Spleen (tissue), 7 donors: ENCODE measurements at regions not wholly inside any gene's neighbourhood (a gene's known extent, or its start where the extent isn't known, plus 50 kb on each side); places are given as distances from the start of the nearest gene placed in this dataset.

Source experiments
- POLR2A ChIP-seq, 3 donors: fragments of 450-650 bp; IDR thresholded peaks; one replicate each; pipeline ENCODE4 v1.5.1; 2017; ENCODE audit warnings: antibody characterized with exemption in 3 of 3, mild to moderate bottlenecking in 1 of 3
- TF ChIP-seq, protein P1 (sequence below), 11 experiments: fragments of 200-600 bp in 7 of 11; fragments of 450-650 bp in 4 of 11; sonication (generic) in 4 of 11; IDR thresholded peaks in 8 of 11; conservative IDR thresholded peaks in 3 of 11; 1 replicate in 7 of 11; 2 replicates in 4 of 11; pipeline versions ENCODE4 v1.4.0 to v1.8.0; 2016 to 2021; ENCODE audit warnings: antibody characterized with exemption in 11 of 11, inconsistent platforms in 4 of 11, mild to moderate bottlenecking in 1 of 11
- donor health status: DM: no; HTN: no; CAD: no; lungs with moderate emphysema.
- donor health status: DM: no; HTN: no; CAD: no.
- donor health status: DM: no; HTN: no; CAD: no.

DNA sequence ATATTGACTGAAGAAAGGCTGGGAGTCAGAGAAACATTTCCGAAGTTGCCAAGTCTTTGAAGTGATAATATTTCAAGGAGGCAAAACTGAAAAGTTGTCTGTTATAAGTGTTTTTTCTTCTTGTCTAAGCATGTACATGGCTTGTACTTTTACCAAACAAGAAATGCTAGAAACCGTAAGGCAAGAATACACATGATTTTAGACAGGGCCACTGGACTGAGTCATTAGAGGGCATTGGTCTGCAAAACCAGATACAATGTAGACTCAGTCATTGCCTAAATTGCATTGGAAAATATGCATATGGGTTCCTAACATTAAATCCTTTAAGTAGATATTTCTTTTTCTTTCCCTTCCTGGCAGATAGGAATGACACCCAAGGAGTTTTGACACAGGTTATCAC is 284.9 kb upstream of the PUDP start:
- TF ChIP-seq POLR2A (IDR thresholded peaks at IDR 0.05): no peak
- TF ChIP-seq, protein P1, sequence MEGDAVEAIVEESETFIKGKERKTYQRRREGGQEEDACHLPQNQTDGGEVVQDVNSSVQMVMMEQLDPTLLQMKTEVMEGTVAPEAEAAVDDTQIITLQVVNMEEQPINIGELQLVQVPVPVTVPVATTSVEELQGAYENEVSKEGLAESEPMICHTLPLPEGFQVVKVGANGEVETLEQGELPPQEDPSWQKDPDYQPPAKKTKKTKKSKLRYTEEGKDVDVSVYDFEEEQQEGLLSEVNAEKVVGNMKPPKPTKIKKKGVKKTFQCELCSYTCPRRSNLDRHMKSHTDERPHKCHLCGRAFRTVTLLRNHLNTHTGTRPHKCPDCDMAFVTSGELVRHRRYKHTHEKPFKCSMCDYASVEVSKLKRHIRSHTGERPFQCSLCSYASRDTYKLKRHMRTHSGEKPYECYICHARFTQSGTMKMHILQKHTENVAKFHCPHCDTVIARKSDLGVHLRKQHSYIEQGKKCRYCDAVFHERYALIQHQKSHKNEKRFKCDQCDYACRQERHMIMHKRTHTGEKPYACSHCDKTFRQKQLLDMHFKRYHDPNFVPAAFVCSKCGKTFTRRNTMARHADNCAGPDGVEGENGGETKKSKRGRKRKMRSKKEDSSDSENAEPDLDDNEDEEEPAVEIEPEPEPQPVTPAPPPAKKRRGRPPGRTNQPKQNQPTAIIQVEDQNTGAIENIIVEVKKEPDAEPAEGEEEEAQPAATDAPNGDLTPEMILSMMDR (IDR thresholded peaks at IDR 0.05 in 8 of 11, conservative IDR thresholded peaks at IDR 0.05 in 3 of 11): no peak
